LNCaP clone FGC (cell line): ENCODE measurements at regions not wholly inside any gene's neighbourhood (a gene's known extent, or its start where the extent isn't known, plus 50 kb on each side); places are given as distances from the start of the nearest gene placed in this dataset.

Source experiments
- DNase-seq: peaks from one replicate; pipeline ENCODE4 v3.0.0-alpha.2; 2011; ENCODE audit warnings: low read depth
- H3K4me3 ChIP-seq: 2 replicates; pipeline ENCODE4 v1.5.1; 2011; ENCODE audit warnings: mild to moderate bottlenecking, low read depth, low read length, control low read depth
- CTCF ChIP-seq: IDR thresholded peaks from 2 replicates; pipeline ENCODE4 v1.5.1; 2012; ENCODE audit warnings: mild to moderate bottlenecking; ENCODE audit not compliant: control insufficient read depth, insufficient read depth; ENCODE audit errors: extremely low read depth

DNA sequence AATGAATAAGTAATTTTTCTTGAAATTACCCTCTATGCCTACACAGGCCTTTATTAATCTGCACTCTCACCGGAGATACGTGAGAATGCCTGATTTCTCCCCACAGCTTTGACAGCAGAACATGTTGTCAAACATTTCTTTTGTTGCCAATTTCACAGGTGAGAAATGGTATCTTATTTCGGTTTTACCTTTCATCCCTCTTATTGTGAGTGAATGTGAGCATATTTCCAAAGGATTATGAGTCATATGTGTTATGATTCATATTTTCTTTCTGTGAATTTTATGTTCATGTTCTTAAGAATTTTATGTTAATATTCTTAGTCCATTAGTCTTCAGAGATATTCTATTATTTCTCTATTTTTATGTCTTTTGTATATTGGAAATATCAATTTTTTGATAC is 965.1 kb downstream of the CCSER2 start:
- no peak for DNase-seq
- no peak overlapping the region for H3K4me3 ChIP-seq
- TF ChIP-seq CTCF = no peak

- TF ChIP-seq CTCF = no peak
- DNase-seq = peak; percentile 7
- H3K4me3 ChIP-seq = no peak overlapping the region
Measured at GRCh38 chr10:85311613-85312337, 983.4 kb downstream of the CCSER2 start.

GRCh38 chr10:85315657-85316056 is 987.3 kb downstream of the CCSER2 start:
- peak; percentile 2 for DNase-seq
- no peak overlapping the region for H3K4me3 ChIP-seq

DNA sequence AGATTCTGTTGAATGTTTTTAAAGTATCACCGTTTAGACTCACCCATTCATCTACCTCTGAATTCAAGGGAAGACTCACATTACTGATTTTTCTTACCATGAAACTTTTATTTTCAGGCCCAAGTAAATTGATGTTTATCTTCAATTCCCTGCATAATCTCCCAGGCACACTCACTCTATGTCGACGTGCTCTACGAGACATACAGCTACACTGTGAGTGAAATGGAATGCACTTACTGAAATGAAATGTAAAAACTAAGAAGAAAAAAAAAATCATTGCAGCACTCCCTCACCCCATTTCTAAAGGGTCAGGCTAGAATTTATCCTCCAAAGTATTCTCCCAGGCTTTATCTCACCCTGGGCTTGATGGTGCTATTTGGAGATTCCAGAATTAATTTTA is 987.9 kb downstream of the CCSER2 start:
- no peak for TF ChIP-seq CTCF
- H3K4me3 ChIP-seq = no peak overlapping the region

More at GRCh38 chr10:85315657-85316056, 987.3 kb downstream of the CCSER2 start:
- TF ChIP-seq CTCF = no peak

GRCh38 chr10:85317827-85318226 is 989.4 kb downstream of the CCSER2 start:
- DNase-seq = no peak
- TF ChIP-seq CTCF = no peak
- no peak overlapping the region for H3K4me3 ChIP-seq

More for the DNA sequence above, 987.9 kb downstream of the CCSER2 start:
- no peak for DNase-seq

GRCh38 chr10:85318809-85319807 is 990.7 kb downstream of the CCSER2 start:
- DNase-seq = no peak
- no peak for TF ChIP-seq CTCF
- H3K4me3 ChIP-seq = no peak overlapping the region
